WTC11 (cell line): ENCODE measurements at regions not wholly inside any gene's neighbourhood (a gene's known extent, or its start where the extent isn't known, plus 50 kb on each side); places are given as distances from the start of the nearest gene placed in this dataset.

Experiments used
- ATAC-seq: fragments of 200-7000 bp; cut with Tn5 transposase; 2 replicates; pipeline ENCODE4 v1.10.0; 2021; ENCODE audit warnings: mild to moderate bottlenecking, moderate library complexity
- CTCF ChIA-PET: fragments of 300-600 bp; sonication (Branson Sonifier 250); formaldehyde crosslinking; loops from one replicate; lab custom pipeline; 2021; ENCODE audit warnings: antibody characterized with exemption; lab: Charles Lee
- POLR2A ChIA-PET: fragments of 350-600 bp; sonication (Branson Sonifier 250); formaldehyde crosslinking; loops from one replicate; lab custom pipeline; 2021; ENCODE audit warnings: antibody characterized with exemption; lab: Charles Lee
- DNase-seq: peaks from one replicate; pipeline ENCODE4 v3.0.0; 2021; ENCODE audit warnings: low spot score
- H3K27ac Mint-ChIP-seq: 2 replicates; pipeline ENCODE4 v1.8.0; 2021; ENCODE audit warnings: mixed read lengths
- H3K27me3 Mint-ChIP-seq: 2 replicates; pipeline ENCODE4 v1.8.0; 2021; ENCODE audit warnings: low read depth, mild to moderate bottlenecking, moderate library complexity, mixed read lengths
- H3K36me3 Mint-ChIP-seq: 2 replicates; pipeline ENCODE4 v1.8.0; 2021; ENCODE audit warnings: mixed read lengths
- H3K4me1 Mint-ChIP-seq: 2 replicates; pipeline ENCODE4 v1.8.0; 2022; ENCODE audit warnings: mixed read lengths
- H3K4me3 Mint-ChIP-seq: 2 replicates; pipeline ENCODE4 v1.8.0; 2021; ENCODE audit warnings: mild to moderate bottlenecking, moderate library complexity, mixed read lengths
- H3K9me3 Mint-ChIP-seq: 2 replicates; pipeline ENCODE4 v1.8.0; 2021; ENCODE audit warnings: mixed read lengths
- FOXK1 ChIP-seq: sonication (generic); formaldehyde crosslinking; IDR thresholded peaks from 2 replicates; pipeline ENCODE4 v1.8.0; 2022; ENCODE audit warnings: mild to moderate bottlenecking, moderate library complexity, missing genetic modification reagents
- FOXP4 ChIP-seq: sonication (generic); formaldehyde crosslinking; IDR thresholded peaks from 2 replicates; pipeline ENCODE4 v1.8.0; 2022; ENCODE audit warnings: mild to moderate bottlenecking, missing genetic modification reagents
- NR2C2 ChIP-seq: sonication (generic); formaldehyde crosslinking; IDR thresholded peaks from 2 replicates; pipeline ENCODE4 v1.8.0; 2022; ENCODE audit warnings: mild to moderate bottlenecking, missing genetic modification reagents
- SMAD4 ChIP-seq: sonication (generic); formaldehyde crosslinking; IDR thresholded peaks from 2 replicates; pipeline ENCODE4 v1.8.0; 2022; ENCODE audit warnings: mild to moderate bottlenecking, missing genetic modification reagents
- ZNF512 ChIP-seq: sonication (generic); formaldehyde crosslinking; IDR thresholded peaks from 2 replicates; pipeline ENCODE4 v1.8.1; 2022; ENCODE audit warnings: missing genetic modification reagents, borderline replicate concordance
- ZNF532 ChIP-seq: fragments of 250-450 bp; sonication (Bioruptor Pico); IDR thresholded peaks from 2 replicates; pipeline ENCODE4 v1.9.0; 2021; ENCODE audit warnings: mild to moderate bottlenecking, borderline replicate concordance
- TF ChIP-seq, protein P1 (sequence below): sonication (generic); formaldehyde crosslinking; IDR thresholded peaks from 2 replicates; pipeline ENCODE4 v1.8.1; 2023; ENCODE audit warnings: mild to moderate bottlenecking, missing genetic modification reagents
- TF ChIP-seq, protein P2 (sequence below): sonication (generic); formaldehyde crosslinking; IDR thresholded peaks from 2 replicates; pipeline ENCODE4 v1.8.1; 2023; ENCODE audit warnings: mild to moderate bottlenecking, moderate library complexity, missing genetic modification reagents
- TF ChIP-seq, protein P3 (sequence below): sonication (generic); formaldehyde crosslinking; IDR thresholded peaks from 2 replicates; pipeline ENCODE4 v1.8.0; 2022; ENCODE audit warnings: mild to moderate bottlenecking, missing genetic modification reagents

GRCh38 chr1:87176514-87176913 is 152.2 kb upstream of the LMO4 start (continued):
- TF ChIP-seq ZNF532 (CRISPR knock-in tag) = no peak
- TF ChIP-seq, protein P1, sequence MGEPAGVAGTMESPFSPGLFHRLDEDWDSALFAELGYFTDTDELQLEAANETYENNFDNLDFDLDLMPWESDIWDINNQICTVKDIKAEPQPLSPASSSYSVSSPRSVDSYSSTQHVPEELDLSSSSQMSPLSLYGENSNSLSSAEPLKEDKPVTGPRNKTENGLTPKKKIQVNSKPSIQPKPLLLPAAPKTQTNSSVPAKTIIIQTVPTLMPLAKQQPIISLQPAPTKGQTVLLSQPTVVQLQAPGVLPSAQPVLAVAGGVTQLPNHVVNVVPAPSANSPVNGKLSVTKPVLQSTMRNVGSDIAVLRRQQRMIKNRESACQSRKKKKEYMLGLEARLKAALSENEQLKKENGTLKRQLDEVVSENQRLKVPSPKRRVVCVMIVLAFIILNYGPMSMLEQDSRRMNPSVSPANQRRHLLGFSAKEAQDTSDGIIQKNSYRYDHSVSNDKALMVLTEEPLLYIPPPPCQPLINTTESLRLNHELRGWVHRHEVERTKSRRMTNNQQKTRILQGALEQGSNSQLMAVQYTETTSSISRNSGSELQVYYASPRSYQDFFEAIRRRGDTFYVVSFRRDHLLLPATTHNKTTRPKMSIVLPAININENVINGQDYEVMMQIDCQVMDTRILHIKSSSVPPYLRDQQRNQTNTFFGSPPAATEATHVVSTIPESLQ (CRISPR knock-in tag) = no peak
- TF ChIP-seq, protein P2, sequence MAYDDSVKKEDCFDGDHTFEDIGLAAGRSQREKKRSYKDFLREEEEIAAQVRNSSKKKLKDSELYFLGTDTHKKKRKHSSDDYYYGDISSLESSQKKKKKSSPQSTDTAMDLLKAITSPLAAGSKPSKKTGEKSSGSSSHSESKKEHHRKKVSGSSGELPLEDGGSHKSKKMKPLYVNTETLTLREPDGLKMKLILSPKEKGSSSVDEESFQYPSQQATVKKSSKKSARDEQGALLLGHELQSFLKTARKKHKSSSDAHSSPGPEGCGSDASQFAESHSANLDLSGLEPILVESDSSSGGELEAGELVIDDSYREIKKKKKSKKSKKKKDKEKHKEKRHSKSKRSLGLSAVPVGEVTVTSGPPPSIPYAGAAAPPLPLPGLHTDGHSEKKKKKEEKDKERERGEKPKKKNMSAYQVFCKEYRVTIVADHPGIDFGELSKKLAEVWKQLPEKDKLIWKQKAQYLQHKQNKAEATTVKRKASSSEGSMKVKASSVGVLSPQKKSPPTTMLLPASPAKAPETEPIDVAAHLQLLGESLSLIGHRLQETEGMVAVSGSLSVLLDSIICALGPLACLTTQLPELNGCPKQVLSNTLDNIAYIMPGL (CRISPR knock-in tag) = no peak
- no peak for TF ChIP-seq ZNF512
- TF ChIP-seq, protein P3, sequence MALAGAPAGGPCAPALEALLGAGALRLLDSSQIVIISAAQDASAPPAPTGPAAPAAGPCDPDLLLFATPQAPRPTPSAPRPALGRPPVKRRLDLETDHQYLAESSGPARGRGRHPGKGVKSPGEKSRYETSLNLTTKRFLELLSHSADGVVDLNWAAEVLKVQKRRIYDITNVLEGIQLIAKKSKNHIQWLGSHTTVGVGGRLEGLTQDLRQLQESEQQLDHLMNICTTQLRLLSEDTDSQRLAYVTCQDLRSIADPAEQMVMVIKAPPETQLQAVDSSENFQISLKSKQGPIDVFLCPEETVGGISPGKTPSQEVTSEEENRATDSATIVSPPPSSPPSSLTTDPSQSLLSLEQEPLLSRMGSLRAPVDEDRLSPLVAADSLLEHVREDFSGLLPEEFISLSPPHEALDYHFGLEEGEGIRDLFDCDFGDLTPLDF = no peak
- TF ChIP-seq SMAD4 = no peak
- no peak for TF ChIP-seq FOXP4 (CRISPR knock-in tag)
- TF ChIP-seq FOXK1 (CRISPR knock-in tag) = no peak
- TF ChIP-seq, all 79 proteins: peak for 0

DNA sequence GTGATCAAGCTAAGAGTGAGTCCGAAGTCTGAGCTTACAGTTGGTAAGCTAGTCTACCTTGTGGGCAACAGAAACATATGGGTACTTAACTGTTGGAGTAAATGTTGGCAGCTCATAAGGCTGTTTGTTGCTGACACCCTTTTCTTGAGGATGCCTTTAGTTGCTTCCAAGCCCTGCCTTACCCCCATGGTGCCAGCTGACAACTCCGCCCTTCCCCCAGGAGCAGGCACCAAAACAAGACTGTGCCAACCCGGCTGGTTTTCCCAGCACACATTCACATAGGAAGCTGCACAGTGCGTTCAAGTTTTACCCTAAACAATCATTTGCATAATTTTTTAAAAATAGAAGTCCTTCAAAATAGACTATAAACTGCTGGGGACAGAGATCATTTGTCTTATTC is 150.2 kb upstream of the LMO4 start:
- no peaks in the 10 kb centered on the region for H3K36me3 Mint-ChIP-seq
- ATAC-seq = no peak
- no peaks in the 10 kb centered on the region for H3K4me1 Mint-ChIP-seq
- no peak for TF ChIP-seq NR2C2 (CRISPR knock-in tag)
- TF ChIP-seq, all 79 proteins: peak for 0
- Mint-ChIP-seq H3K27ac (no peak overlapping the region), H3K9me3 (no peaks in the 10 kb centered on the region), H3K4me3 (no peak overlapping the region), H3K27me3 (no peaks in the 10 kb centered on the region; the same call in 1 of the 2 replicates)
- CTCF ChIA-PET = interaction anchor here (1.1 kb wide), 1 partner anchor 11 kb away, joined by 3 read pairs; no protein-coding TSS in a partner anchor
- no peak for DNase-seq
- POLR2A ChIA-PET = no interaction called here
